ENCODE measurements at regions not wholly inside any gene's neighbourhood (a gene's known extent, or its start where the extent isn't known, plus 50 kb on each side); places are given as distances from the start of the nearest gene placed in this dataset.

DNA sequence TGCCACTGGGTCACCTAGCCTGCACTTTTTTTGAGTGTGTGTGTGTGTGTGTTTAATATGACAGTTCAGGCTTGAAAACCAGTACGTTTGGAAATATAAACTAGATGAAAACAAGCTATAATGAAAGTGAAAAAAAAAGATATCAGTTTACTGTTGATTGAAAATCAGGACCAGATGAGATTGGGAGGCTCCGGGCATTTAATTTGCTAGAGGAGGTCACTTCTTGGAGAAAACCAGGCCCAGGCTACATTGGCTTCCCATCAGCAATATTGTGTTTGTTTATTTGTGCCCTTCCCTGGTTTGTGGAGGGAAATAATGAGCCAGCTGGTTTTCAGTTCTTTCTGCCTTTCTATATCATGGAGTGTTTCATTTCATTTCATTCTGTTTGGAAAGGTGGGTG, 246.6 kb upstream of the JAG1 start:
- H3K4me3 ChIP-seq (ENCODE audit: low read depth, low read length), result no peak overlapping the region
- DNase-seq (ENCODE audit: low read depth), result no peak
- TF ChIP-seq, protein P1, sequence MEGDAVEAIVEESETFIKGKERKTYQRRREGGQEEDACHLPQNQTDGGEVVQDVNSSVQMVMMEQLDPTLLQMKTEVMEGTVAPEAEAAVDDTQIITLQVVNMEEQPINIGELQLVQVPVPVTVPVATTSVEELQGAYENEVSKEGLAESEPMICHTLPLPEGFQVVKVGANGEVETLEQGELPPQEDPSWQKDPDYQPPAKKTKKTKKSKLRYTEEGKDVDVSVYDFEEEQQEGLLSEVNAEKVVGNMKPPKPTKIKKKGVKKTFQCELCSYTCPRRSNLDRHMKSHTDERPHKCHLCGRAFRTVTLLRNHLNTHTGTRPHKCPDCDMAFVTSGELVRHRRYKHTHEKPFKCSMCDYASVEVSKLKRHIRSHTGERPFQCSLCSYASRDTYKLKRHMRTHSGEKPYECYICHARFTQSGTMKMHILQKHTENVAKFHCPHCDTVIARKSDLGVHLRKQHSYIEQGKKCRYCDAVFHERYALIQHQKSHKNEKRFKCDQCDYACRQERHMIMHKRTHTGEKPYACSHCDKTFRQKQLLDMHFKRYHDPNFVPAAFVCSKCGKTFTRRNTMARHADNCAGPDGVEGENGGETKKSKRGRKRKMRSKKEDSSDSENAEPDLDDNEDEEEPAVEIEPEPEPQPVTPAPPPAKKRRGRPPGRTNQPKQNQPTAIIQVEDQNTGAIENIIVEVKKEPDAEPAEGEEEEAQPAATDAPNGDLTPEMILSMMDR (IDR thresholded peaks at IDR 0.05; ENCODE audit: insufficient read depth, low read depth, low read length, missing control alignments), result no peak

DNA sequence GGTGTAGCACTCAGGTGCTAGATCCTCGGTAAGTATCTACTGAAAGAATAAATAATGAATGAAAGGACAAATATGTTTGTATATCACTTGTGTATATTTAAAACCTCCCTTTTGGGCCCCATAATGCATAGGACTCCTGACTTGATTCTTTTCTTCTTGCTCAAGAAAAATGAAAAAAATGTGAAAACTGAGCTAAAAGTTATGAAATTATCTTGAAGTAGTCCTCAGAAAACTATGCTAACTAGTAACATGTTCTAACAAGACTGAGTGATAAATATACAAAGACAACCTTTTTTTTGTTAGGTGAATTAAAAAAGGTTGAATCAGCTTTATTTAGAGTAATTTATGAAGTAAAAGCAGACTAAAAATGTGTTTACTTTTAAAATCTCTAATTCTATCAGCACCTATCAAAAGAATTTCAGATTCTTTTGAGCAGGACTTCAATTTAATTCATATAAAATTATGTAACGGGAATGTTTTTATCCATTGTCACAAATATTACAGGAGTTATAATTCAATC, 247.8 kb upstream of the JAG1 start:
- no peak overlapping the region for H3K4me3 ChIP-seq (ENCODE audit: low read depth, low read length)
- DNase-seq (ENCODE audit: low read depth), result no peak
- TF ChIP-seq, protein P1 (IDR thresholded peaks at IDR 0.05; ENCODE audit: insufficient read depth, low read depth, low read length, missing control alignments), result no peak

DNA sequence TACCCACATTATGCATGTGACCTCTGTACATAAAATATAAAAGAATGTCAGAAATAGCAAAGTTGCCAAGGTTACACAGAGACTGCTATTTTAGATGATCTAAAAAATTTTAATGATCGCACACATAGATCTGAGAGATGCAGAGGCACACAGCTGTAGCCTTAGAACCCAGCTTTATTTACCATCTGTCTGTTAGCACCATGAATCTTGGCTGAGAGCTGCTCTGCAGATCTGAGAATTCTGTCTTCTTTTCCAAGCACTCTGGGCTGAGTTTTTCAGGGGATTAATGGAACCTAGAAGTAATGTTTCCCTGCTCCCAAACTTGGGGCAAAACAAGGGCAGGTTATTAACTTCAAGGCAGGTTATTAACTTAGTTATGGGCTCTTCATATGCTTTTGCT, 248.7 kb upstream of the JAG1 start:
- no peak overlapping the region for H3K4me3 ChIP-seq (ENCODE audit: low read depth, low read length)
- TF ChIP-seq, protein P1 (IDR thresholded peaks at IDR 0.05; ENCODE audit: insufficient read depth, low read depth, low read length, missing control alignments), result no peak
- no peak for DNase-seq (ENCODE audit: low read depth)

DNA sequence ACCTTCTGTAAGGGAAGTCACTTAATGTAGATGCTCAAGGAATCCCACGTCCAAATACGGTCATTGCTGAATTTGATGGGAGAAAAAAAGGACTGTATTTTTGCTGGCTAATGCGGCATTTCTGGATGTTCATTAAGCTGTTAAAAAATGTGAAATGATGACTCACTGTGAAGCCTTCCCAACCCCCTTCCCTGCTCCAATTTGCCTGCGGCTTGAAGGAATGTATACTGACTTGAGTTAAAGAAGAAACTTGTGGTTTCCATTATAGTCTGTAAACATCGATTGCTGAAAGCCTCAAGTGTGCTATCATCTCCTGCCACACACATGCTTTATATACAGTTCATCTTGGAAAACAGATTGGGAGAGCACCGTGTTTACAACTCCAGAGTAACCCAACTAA, 249.1 kb upstream of the JAG1 start:
- no peak for DNase-seq (ENCODE audit: low read depth)
- TF ChIP-seq, protein P1 (IDR thresholded peaks at IDR 0.05; ENCODE audit: insufficient read depth, low read depth, low read length, missing control alignments), result no peak
- H3K4me3 ChIP-seq (ENCODE audit: low read depth, low read length), result no peak overlapping the region

DNA sequence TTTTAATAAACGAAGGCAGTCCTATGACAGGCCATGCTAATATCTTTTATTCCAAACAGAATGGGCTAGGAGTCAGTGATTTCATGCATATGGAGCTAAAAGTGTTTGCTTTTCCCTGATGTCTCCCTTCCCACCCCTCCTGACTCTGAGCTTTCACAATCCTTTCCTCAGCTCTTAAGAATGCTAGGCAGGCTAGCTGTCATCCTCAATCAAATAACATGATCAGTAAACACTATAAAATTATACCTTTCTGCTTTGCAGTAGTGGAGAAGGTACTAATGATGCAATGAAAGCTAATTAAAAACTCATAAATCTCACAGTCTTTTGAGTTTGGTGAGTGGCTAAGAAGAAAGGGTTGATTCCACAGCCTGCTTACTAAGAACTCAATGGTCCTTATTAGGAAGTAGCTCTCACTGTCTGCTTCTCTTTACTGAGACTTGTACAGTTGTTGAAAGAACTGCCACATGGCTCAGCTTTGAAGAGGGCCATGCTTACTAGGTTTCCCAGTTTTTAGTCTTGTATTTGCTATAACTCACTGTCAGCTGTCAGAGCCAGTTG, 250.9 kb upstream of the JAG1 start:
- TF ChIP-seq, protein P1 (IDR thresholded peaks at IDR 0.05; ENCODE audit: insufficient read depth, low read depth, low read length, missing control alignments), result no peak
- H3K4me3 ChIP-seq (ENCODE audit: low read depth, low read length), result no peak overlapping the region
- no peak for DNase-seq (ENCODE audit: low read depth)

DNA sequence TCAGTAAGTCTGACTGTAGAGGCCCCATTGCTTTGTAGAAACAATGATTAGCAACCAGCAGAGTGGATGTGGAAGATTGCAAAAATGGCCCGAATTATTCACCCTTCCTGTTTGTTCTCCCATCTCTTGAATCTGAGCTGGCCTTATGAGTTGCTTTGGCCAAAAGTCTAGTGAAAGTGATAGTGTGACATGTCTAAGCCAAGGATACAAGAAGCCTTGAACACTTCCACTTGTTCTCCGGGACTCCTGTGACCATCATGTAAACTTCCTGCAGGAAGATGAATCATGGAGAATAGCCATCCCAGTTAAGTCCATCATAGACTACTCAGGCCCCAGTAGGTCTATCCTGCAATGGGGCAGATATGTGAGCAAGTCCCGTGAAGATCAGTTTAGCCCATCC, 252.0 kb upstream of the JAG1 start:
- TF ChIP-seq, protein P1 (IDR thresholded peaks at IDR 0.05; ENCODE audit: insufficient read depth, low read depth, low read length, missing control alignments), result no peak
- H3K4me3 ChIP-seq (ENCODE audit: low read depth, low read length), result no peak overlapping the region
- DNase-seq (ENCODE audit: low read depth), result no peak

DNA sequence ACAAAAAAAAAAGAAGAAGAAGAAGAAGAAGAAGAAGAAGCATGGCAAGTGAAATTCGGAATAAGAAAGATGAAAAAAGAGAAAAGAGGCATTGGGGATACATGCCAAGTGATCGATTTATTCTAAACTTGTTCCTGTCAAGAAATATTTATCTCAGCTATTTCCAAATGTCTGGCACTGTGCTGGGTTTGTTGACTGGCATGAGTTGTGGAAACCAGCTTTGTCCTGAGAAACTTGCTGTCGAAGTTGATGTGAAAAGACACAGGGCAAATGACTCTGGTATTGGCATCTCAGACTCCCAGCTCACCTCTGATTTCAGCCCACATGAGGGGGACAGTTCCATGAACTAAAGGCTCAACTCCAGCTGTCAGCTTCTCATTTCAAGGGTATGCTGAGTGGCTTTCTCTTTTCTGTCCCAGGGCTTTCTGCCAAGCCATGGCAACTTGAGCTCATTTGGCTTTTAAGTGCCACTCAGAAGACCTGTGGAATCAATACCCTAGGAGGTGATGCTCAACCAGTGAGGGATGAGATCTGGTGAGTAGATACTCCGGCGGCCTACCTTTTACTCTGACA, 253.3 kb upstream of the JAG1 start:
- no peak overlapping the region for H3K4me3 ChIP-seq (ENCODE audit: low read depth, low read length)
- DNase-seq (ENCODE audit: low read depth), result no peak
- TF ChIP-seq, protein P1 (IDR thresholded peaks at IDR 0.05; ENCODE audit: insufficient read depth, low read depth, low read length, missing control alignments), result no peak
